ENCODE measurements at regions not wholly inside any gene's neighbourhood (a gene's known extent, or its start where the extent isn't known, plus 50 kb on each side); places are given as distances from the start of the nearest gene placed in this dataset.
"Not testable (repeated sequence)": the region's sequence is repeated elsewhere in the genome, so short reads cannot be mapped to it uniquely, and the experiment has no call there.

DNA sequence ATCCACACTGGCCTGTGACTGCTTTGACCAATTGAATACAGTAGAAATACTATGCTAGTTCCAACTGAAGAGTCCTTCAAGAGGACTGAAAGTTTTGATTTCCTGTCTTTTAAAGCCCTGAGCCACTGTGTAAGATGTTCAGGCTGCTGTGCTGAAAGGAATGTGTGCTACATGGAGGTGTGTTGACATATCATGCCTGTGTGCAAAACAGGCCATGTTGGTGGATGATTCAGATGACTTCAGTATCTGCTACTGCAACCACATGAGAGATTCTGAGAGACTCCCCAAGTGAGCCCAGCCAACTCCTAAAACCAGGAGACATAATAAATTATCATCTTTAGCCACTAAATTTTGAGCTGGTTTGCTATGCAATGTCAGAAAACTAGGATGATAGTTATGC lies 662.9 kb downstream of the ZEB2 start:
- Mint-ChIP-seq H3K4me3 (no peak overlapping the region), H3K4me1 (no peaks in the 10 kb centered on the region), H3K9me3 (ENCODE audit: low read depth) (peaks cover 3% of the 10 kb centered on the region), H3K27me3 (peaks cover 5% of the 10 kb centered on the region), H3K36me3 (ENCODE audit: low read depth) (peaks cover 4% of the 10 kb centered on the region), H3K27ac (no peak overlapping the region)
- ATAC-seq (no peak), DNase-seq (no peak)
- ChIA-PET CTCF (no interaction called here), POLR2A (no interaction called here)
- intact Hi-C loops (cut with DNase I, micrococcal nuclease): no loop called here

DNA sequence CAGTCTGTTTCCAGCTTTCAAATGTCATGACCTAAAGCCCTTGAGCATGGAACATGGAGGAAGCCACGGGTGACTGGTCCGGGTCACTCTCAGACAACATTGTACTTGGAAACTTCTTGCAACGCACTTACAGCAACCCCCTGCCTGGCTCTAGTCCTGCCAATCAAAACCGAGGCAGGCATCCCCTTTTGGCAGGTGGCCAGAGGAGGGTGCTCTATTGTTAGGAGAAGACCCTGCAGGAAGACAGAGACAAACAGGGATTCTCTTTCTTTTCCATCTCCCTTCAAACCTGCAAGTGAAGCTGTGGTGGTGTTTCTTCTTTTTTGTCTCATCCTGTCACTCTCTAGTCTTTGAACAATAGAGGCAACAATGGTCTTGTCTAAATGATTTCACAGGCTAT lies 667.2 kb downstream of the ZEB2 start:
- H3K27ac Mint-ChIP-seq: no peak overlapping the region
- H3K4me1 Mint-ChIP-seq: no peaks in the 10 kb centered on the region
- H3K36me3 Mint-ChIP-seq (ENCODE audit: low read depth): no peaks in the 10 kb centered on the region
- H3K4me3 Mint-ChIP-seq: no peak overlapping the region
- CTCF ChIA-PET: no interaction called here
- POLR2A ChIA-PET: no interaction called here
- ATAC-seq (no peak), DNase-seq (peak; percentile 15)
- H3K27me3 Mint-ChIP-seq: peaks cover 17% of the 10 kb centered on the region
- H3K9me3 Mint-ChIP-seq (ENCODE audit: low read depth): no peaks in the 10 kb centered on the region
- intact Hi-C loops (cut with DNase I, micrococcal nuclease): no loop called here

DNA sequence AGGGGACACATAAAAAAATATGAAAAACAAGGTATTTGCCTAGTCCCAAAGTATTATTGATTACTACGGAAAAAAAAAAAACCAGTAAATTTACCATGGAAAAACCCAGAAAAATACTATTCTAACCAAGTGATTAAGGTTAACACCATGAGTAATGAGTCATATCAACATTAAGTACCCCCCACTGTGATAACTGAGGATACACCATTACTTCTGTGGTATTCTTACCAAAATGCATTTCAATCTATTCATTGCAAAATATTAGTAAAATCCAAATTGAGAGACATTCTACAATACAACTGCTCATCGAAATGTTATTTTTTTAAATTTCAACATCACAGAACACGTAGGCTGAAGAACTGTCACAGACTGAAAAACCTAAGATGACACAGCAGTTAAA lies 669.8 kb downstream of the ZEB2 start:
- Mint-ChIP-seq H3K4me1 (no peaks in the 10 kb centered on the region), H3K36me3 (ENCODE audit: low read depth) (no peaks in the 10 kb centered on the region), H3K27ac (no peak overlapping the region), H3K4me3 (no peak overlapping the region), H3K9me3 (ENCODE audit: low read depth) (no peaks in the 10 kb centered on the region), H3K27me3 (peaks cover 31% of the 10 kb centered on the region)
- ChIA-PET POLR2A (no interaction called here), CTCF (interaction anchor here (0.6 kb wide), 1 partner anchor 773 kb away, joined by 3 read pairs; no protein-coding TSS in a partner anchor)
- ATAC-seq (no peak), DNase-seq (no peak)
- intact Hi-C loops (cut with DNase I, micrococcal nuclease): no loop called here

DNA sequence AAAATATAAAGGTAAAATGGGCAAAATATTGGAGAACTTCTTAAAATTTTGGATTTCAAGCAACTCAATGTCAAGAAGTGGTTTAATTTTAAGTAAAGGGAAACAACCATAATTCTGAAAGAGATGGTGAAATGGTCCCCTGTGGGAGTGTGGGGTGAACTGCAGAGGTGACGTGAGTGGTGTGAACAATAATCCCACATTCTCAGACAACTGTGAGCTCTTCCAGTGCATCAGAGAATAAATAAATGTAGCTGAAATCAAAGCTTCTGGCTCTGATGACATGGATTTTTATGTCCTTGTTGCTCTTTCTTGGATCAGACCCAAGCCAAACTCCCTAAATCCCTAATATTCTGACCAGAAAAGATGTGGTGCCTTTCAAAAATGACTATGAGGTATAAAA lies 672.7 kb downstream of the ZEB2 start:
- intact Hi-C loops (cut with DNase I, micrococcal nuclease): no loop called here
- Mint-ChIP-seq H3K9me3 (ENCODE audit: low read depth) (no peaks in the 10 kb centered on the region), H3K27me3 (peaks cover 30% of the 10 kb centered on the region), H3K4me1 (no peaks in the 10 kb centered on the region), H3K4me3 (no peak overlapping the region), H3K27ac (no peak overlapping the region), H3K36me3 (ENCODE audit: low read depth) (no peaks in the 10 kb centered on the region)
- DNase-seq (no peak), ATAC-seq (no peak)
- ChIA-PET POLR2A (no interaction called here), CTCF (interaction anchor here (0.7 kb wide), 2 partner anchors 331 to 764 kb away, joined by 3 read pairs; no protein-coding TSS in a partner anchor)

GRCh38 chr2:143844986-143845385 lies 674.9 kb downstream of the ZEB2 start:
- Mint-ChIP-seq H3K9me3 (ENCODE audit: low read depth) (no peaks in the 10 kb centered on the region), H3K4me1 (no peaks in the 10 kb centered on the region), H3K27me3 (peaks cover 24% of the 10 kb centered on the region), H3K27ac (no peak overlapping the region), H3K36me3 (ENCODE audit: low read depth) (no peaks in the 10 kb centered on the region), H3K4me3 (no peak overlapping the region)
- DNase-seq (no peak), ATAC-seq (no peak)
- ChIA-PET POLR2A (no interaction called here), CTCF (no interaction called here)
- intact Hi-C loops (cut with DNase I, micrococcal nuclease): no loop called here

- Mint-ChIP-seq H3K27ac (no peak overlapping the region), H3K4me1 (no peaks in the 10 kb centered on the region), H3K27me3 (peaks cover 22% of the 10 kb centered on the region), H3K4me3 (no peak overlapping the region), H3K36me3 (ENCODE audit: low read depth) (no peaks in the 10 kb centered on the region), H3K9me3 (ENCODE audit: low read depth) (no peaks in the 10 kb centered on the region)
- no peak for DNase-seq
- ChIA-PET POLR2A (no interaction called here), CTCF (interaction anchor here (0.5 kb wide), 1 partner anchor 1326 kb away, joined by 3 read pairs; no protein-coding TSS in a partner anchor)
- intact Hi-C loops (cut with DNase I, micrococcal nuclease): no loop called here
- ATAC-seq: no peak
Measured at GRCh38 chr2:143843686-143844085, 676.2 kb downstream of the ZEB2 start.

- ATAC-seq (no peak), DNase-seq (no peak)
- CTCF ChIA-PET: no interaction called here
- H3K27ac Mint-ChIP-seq: no peak overlapping the region
- no peaks in the 10 kb centered on the region for H3K9me3 Mint-ChIP-seq (ENCODE audit: low read depth)
- H3K36me3 Mint-ChIP-seq (ENCODE audit: low read depth): no peaks in the 10 kb centered on the region
- H3K4me1 Mint-ChIP-seq: no peaks in the 10 kb centered on the region
- peaks cover 22% of the 10 kb centered on the region for H3K27me3 Mint-ChIP-seq
- POLR2A ChIA-PET: no interaction called here
- no peak overlapping the region for H3K4me3 Mint-ChIP-seq
- intact Hi-C loops (cut with DNase I, micrococcal nuclease): no loop called here
Measured at GRCh38 chr2:143842836-143843235, 677.1 kb downstream of the ZEB2 start.

- POLR2A ChIA-PET: no interaction called here
- Mint-ChIP-seq H3K27ac (no peak overlapping the region), H3K27me3 (peaks cover 20% of the 10 kb centered on the region), H3K36me3 (ENCODE audit: low read depth) (no peaks in the 10 kb centered on the region), H3K4me3 (no peak overlapping the region), H3K9me3 (ENCODE audit: low read depth) (no peaks in the 10 kb centered on the region), H3K4me1 (no peaks in the 10 kb centered on the region)
- intact Hi-C loops (cut with DNase I, micrococcal nuclease): no loop called here
- CTCF ChIA-PET: no interaction called here
- ATAC-seq (no peak), DNase-seq (no peak)
Measured at GRCh38 chr2:143841935-143842334, 678.0 kb downstream of the ZEB2 start.

GRCh38 chr2:143840601-143841000 lies 679.3 kb downstream of the ZEB2 start:
- no peaks in the 10 kb centered on the region for H3K36me3 Mint-ChIP-seq (ENCODE audit: low read depth)
- H3K27ac Mint-ChIP-seq: no peak overlapping the region
- peaks cover 10% of the 10 kb centered on the region for H3K27me3 Mint-ChIP-seq
- no peaks in the 10 kb centered on the region for H3K9me3 Mint-ChIP-seq (ENCODE audit: low read depth)
- intact Hi-C loops (cut with DNase I, micrococcal nuclease): no loop called here
- no peak for ATAC-seq
- POLR2A ChIA-PET: no interaction called here
- H3K4me3 Mint-ChIP-seq: no peak overlapping the region
- CTCF ChIA-PET: no interaction called here
- no peaks in the 10 kb centered on the region for H3K4me1 Mint-ChIP-seq
- DNase-seq: no peak

- CTCF ChIA-PET: no interaction called here
- POLR2A ChIA-PET: no interaction called here
- intact Hi-C loops (cut with DNase I, micrococcal nuclease): no loop called here
- H3K27ac Mint-ChIP-seq: no peak overlapping the region
- no peaks in the 10 kb centered on the region for H3K4me1 Mint-ChIP-seq
- ATAC-seq: no peak
- H3K9me3 Mint-ChIP-seq (ENCODE audit: low read depth): no peaks in the 10 kb centered on the region
- H3K36me3 Mint-ChIP-seq (ENCODE audit: low read depth): no peaks in the 10 kb centered on the region
- H3K27me3 Mint-ChIP-seq: peaks cover 8% of the 10 kb centered on the region
- no peak for DNase-seq
- H3K4me3 Mint-ChIP-seq: no peak overlapping the region
Measured at GRCh38 chr2:143840194-143840593, 679.7 kb downstream of the ZEB2 start.

DNA sequence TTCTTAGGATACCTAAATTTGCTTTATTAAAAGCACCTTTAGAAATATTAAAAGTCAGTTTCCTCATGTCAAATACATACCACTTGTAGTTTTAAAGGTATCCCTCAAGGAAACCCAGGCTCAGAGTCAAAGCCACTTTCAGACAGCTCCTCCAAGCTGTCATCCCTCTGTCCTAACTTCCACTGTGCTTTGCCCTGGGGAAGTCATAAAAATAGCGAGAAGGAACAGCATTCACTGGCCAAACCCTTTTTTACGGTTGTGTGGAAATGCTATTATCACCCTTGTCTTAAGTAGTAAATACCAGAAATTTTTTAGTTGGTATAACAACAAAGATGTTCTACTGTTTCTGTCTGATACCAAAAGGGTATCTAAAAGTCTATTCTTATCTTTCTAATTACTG lies 680.5 kb downstream of the ZEB2 start:
- CTCF ChIA-PET: interaction anchor here (0.5 kb wide), 1 partner anchor 169 kb away, joined by 3 read pairs; no protein-coding TSS in a partner anchor
- Mint-ChIP-seq H3K9me3 (ENCODE audit: low read depth) (no peaks in the 10 kb centered on the region), H3K4me3 (no peak overlapping the region), H3K4me1 (no peaks in the 10 kb centered on the region), H3K27ac (no peak overlapping the region), H3K27me3 (peaks cover 8% of the 10 kb centered on the region), H3K36me3 (ENCODE audit: low read depth) (no peaks in the 10 kb centered on the region)
- DNase-seq (no peak), ATAC-seq (no peak)
- intact Hi-C loops (cut with DNase I, micrococcal nuclease): no loop called here
- POLR2A ChIA-PET: no interaction called here

- H3K4me3 Mint-ChIP-seq; POLR2A ChIA-PET; ATAC-seq; DNase-seq; H3K27ac Mint-ChIP-seq; H3K36me3 Mint-ChIP-seq (ENCODE audit: low read depth); H3K9me3 Mint-ChIP-seq (ENCODE audit: low read depth); CTCF ChIA-PET; H3K27me3 Mint-ChIP-seq; H3K4me1 Mint-ChIP-seq; intact Hi-C loops (cut with DNase I, micrococcal nuclease): not testable (repeated sequence)
Measured at GRCh38 chr2:143837055-143837454, 682.9 kb downstream of the ZEB2 start.

GRCh38 chr2:143835481-143835880 lies 684.4 kb downstream of the ZEB2 start:
- peaks cover 5% of the 10 kb centered on the region for H3K27me3 Mint-ChIP-seq
- ATAC-seq (no peak), DNase-seq (no peak)
- no peak overlapping the region for H3K27ac Mint-ChIP-seq
- CTCF ChIA-PET: no interaction called here
- H3K4me3 Mint-ChIP-seq: no peak overlapping the region
- H3K36me3 Mint-ChIP-seq (ENCODE audit: low read depth): no peaks in the 10 kb centered on the region
- POLR2A ChIA-PET: no interaction called here
- intact Hi-C loops (cut with DNase I, micrococcal nuclease): no loop called here
- no peaks in the 10 kb centered on the region for H3K4me1 Mint-ChIP-seq
- no peaks in the 10 kb centered on the region for H3K9me3 Mint-ChIP-seq (ENCODE audit: low read depth)

All from activated CD4-positive, alpha-beta T cell treated with anti-CD3 and anti-CD28 coated beads for 36 hours (primary cell).